K562 (cell line): ENCODE measurements at regions not wholly inside any gene's neighbourhood (a gene's known extent, or its start where the extent isn't known, plus 50 kb on each side); places are given as distances from the start of the nearest gene placed in this dataset.

ENCODE experiments used
- ATAC-seq: fragments of 200-7000 bp; cut with Tn5 transposase; 3 replicates; pipeline ENCODE4 v1.9.1; 2020; ENCODE audit warnings: moderate library complexity
- BruUV-seq: library from RNA; stranded (reverse); fragments of 400-500 nt; replicated peaks from 2 replicates; lab custom pipeline; 2021; lab: Mats Ljungman, UMichigan
- CTCF ChIA-PET: fragments of 300-600 bp; formaldehyde crosslinking; extraction: SDS; loops from one replicate; lab custom pipeline; 2021; ENCODE audit warnings: low intra/inter-chr PET ratio; lab: Yijun Ruan, JAX
- POLR2A ChIA-PET: fragments of 300-600, 350-650 bp; sonication (Branson Sonifier 250); formaldehyde crosslinking; extraction: SDS; loops from one replicate; lab custom pipeline; 2021; ENCODE audit warnings: antibody characterized with exemption, inconsistent platforms; lab: Yijun Ruan, JAX
- DNase-seq, 4 experiments: peaks; one replicate each; pipeline versions ENCODE4 v3.0.0 to v3.0.0-alpha.2; 2011 to 2018; ENCODE audit warnings: low spot score in 3 of 4, mixed read lengths in 3 of 4; ENCODE audit errors: extremely low read depth in 1 of 4
- FAIRE-seq: peaks from 2 replicates; lab custom pipeline; 2011; peaks lifted over from hg19 to GRCh38; lab: Jason Lieb, UNC
- H2AFZ ChIP-seq: 2 replicates; pipeline ENCODE4 v1.6.0; 2011; ENCODE audit warnings: low read depth, low read length, control low read depth, inconsistent platforms
- H3K27ac ChIP-seq: fragments of 200-600 bp; 3 replicates; pipeline ENCODE4 v1.8.0; 2011; ENCODE audit warnings: low read depth, mild to moderate bottlenecking, control low read depth, inconsistent platforms, low read length, moderate library complexity, mixed read lengths; ENCODE audit errors: extremely low read depth
- H3K27me3 ChIP-seq, 2 experiments: fragments of 300-600 bp in 1 of 2; 2 replicates in 1 of 2; 3 replicates in 1 of 2; pipeline versions ENCODE4 v1.6.0 to v1.8.0; 2011; ENCODE audit warnings: inconsistent platforms in 2 of 2, low read length in 2 of 2, mild to moderate bottlenecking in 1 of 2, mixed read lengths in 1 of 2, moderate library complexity in 1 of 2; ENCODE audit not compliant: control insufficient read depth in 2 of 2, insufficient read depth in 2 of 2
- H3K36me3 ChIP-seq: fragments of 300-600 bp; 3 replicates; pipeline ENCODE4 v1.8.0; 2011; ENCODE audit warnings: mild to moderate bottlenecking, low read length, inconsistent platforms; ENCODE audit not compliant: control insufficient read depth, insufficient read depth
- H3K4me1 ChIP-seq, 2 experiments: fragments of 200-600 bp in 1 of 2; replicated peaks in 1 of 2; 2 replicates in 1 of 2; 3 replicates in 1 of 2; pipeline versions ENCODE4 v1.5.1 to v1.8.0; 2011; ENCODE audit warnings: inconsistent platforms in 2 of 2, low read length in 2 of 2, mild to moderate bottlenecking in 1 of 2, mixed read lengths in 1 of 2, moderate library complexity in 1 of 2; ENCODE audit not compliant: control insufficient read depth in 2 of 2, insufficient read depth in 2 of 2
- H3K4me2 ChIP-seq: 2 replicates; pipeline ENCODE4 v1.6.1; 2011; ENCODE audit warnings: low read length, control low read depth, inconsistent platforms, mixed read lengths; ENCODE audit not compliant: insufficient read depth
- H3K4me3 ChIP-seq: fragments of 200-600 bp; sonication (generic), shearing (Covaris generic); 2 replicates; pipeline ENCODE4 v1.5.1; 2016; ENCODE audit warnings: control low read depth, inconsistent platforms
- H3K79me2 ChIP-seq: fragments of 200-600 bp; 3 replicates; pipeline ENCODE4 v1.8.0; 2011; ENCODE audit warnings: low read length, inconsistent platforms; ENCODE audit not compliant: control insufficient read depth, insufficient read depth
- H3K9ac ChIP-seq, 2 experiments: 2 replicates each; pipeline versions ENCODE4 v1.6.0 to v1.6.1; 2011; ENCODE audit warnings: low read depth in 2 of 2, low read length in 2 of 2, control low read depth in 1 of 2, inconsistent platforms in 1 of 2, mild to moderate bottlenecking in 1 of 2, mixed read lengths in 1 of 2; ENCODE audit not compliant: insufficient read depth in 1 of 2
- H3K9me1 ChIP-seq: one replicate; pipeline ENCODE4 v1.6.0; 2011; ENCODE audit warnings: inconsistent platforms, mild to moderate bottlenecking, low read length, moderate library complexity; ENCODE audit not compliant: control insufficient read depth, insufficient read depth
- H3K9me3 ChIP-seq: replicated peaks from 2 replicates; pipeline ENCODE4 v1.5.1; 2011; ENCODE audit warnings: low read depth, low read length, inconsistent platforms; ENCODE audit not compliant: control insufficient read depth, insufficient read depth
- H4K20me1 ChIP-seq: replicated peaks from 2 replicates; pipeline ENCODE4 v1.6.1; 2011; ENCODE audit warnings: low read length, inconsistent platforms, mixed read lengths; ENCODE audit not compliant: control insufficient read depth, insufficient read depth
- ASH1L ChIP-seq: fragments of 450-650 bp; IDR thresholded peaks from 2 replicates; pipeline ENCODE4 v1.6.1; 2018; ENCODE audit warnings: borderline replicate concordance, mild to moderate bottlenecking, low read depth; ENCODE audit not compliant: partially characterized antibody
- ATF4 ChIP-seq: fragments of 450-650 bp; formaldehyde crosslinking; IDR thresholded peaks from 2 replicates; pipeline ENCODE4 v1.4.0; 2022; ENCODE audit warnings: mild to moderate bottlenecking, moderate library complexity
- CSDE1 ChIP-seq, 2 experiments: fragments of 450-650 bp; IDR thresholded peaks; 2 replicates each; pipeline ENCODE4 v1.6.1; 2016; ENCODE audit warnings: mild to moderate bottlenecking in 1 of 2
- ETS2 ChIP-seq: IDR thresholded peaks from 2 replicates; pipeline ENCODE4 v1.6.1; 2016; ENCODE audit warnings: borderline replicate concordance, missing genetic modification characterization, mild to moderate bottlenecking, moderate library complexity, missing compliant biosample characterization; ENCODE audit not compliant: poor library complexity, severe bottlenecking
- ILF3 ChIP-seq: fragments of 450-650 bp; IDR thresholded peaks from 2 replicates; pipeline ENCODE4 v1.6.1; 2018; ENCODE audit warnings: antibody characterized with exemption, mild to moderate bottlenecking, moderate library complexity, borderline replicate concordance
- KLF10 ChIP-seq: fragments of 250-450 bp; sonication (Bioruptor Pico); IDR thresholded peaks from 2 replicates; pipeline ENCODE4 v1.6.1; 2021; ENCODE audit warnings: matching md5 sums
- NFE2L1 ChIP-seq: fragments of 450-650 bp; IDR thresholded peaks from 2 replicates; pipeline ENCODE4 v1.6.1; 2016; ENCODE audit warnings: missing genetic modification characterization, low read depth, mild to moderate bottlenecking, missing compliant biosample characterization, moderate library complexity, borderline replicate concordance
- OTX1 ChIP-seq: fragments of 450-650 bp; formaldehyde crosslinking; IDR thresholded peaks from 2 replicates; pipeline ENCODE4 v1.4.0; 2022; ENCODE audit warnings: mild to moderate bottlenecking
- SAFB2 ChIP-seq: fragments of 200-400 bp; formaldehyde crosslinking; IDR thresholded peaks from 2 replicates; pipeline ENCODE4 v1.6.1; 2018; ENCODE audit warnings: borderline replicate concordance, low read length, low read depth, moderate library complexity; ENCODE audit not compliant: severe bottlenecking
- TEAD1 ChIP-seq, 2 experiments: fragments of 450-650 bp in 1 of 2; sonication (generic) in 1 of 2; formaldehyde crosslinking; IDR thresholded peaks; 2 replicates each; pipeline versions ENCODE4 v1.4.0 to v1.8.0; 2020 to 2022; ENCODE audit warnings: mild to moderate bottlenecking in 2 of 2, missing genetic modification reagents in 1 of 2
- THAP7 ChIP-seq: fragments of 250-450 bp; sonication (Bioruptor Pico); IDR thresholded peaks from 2 replicates; pipeline ENCODE4 v1.5.0; 2021
- YBX1 ChIP-seq: fragments of 450-650 bp; IDR thresholded peaks from 2 replicates; pipeline ENCODE4 v1.7.1; 2016; ENCODE audit warnings: mild to moderate bottlenecking
- ZNF511 ChIP-seq: sonication (generic); formaldehyde crosslinking; IDR thresholded peaks from 2 replicates; pipeline ENCODE4 v1.8.0; 2022; ENCODE audit warnings: mild to moderate bottlenecking, missing genetic modification reagents
- ZNF57 ChIP-seq: fragments of 450-650 bp; formaldehyde crosslinking; IDR thresholded peaks from 2 replicates; pipeline ENCODE4 v1.4.0; 2020; ENCODE audit warnings: mild to moderate bottlenecking, moderate library complexity
- ZNF584 ChIP-seq: fragments of 200-800 bp; sonication (Bioruptor generic); IDR thresholded peaks from 2 replicates; pipeline ENCODE4 v1.6.1; 2016; ENCODE audit warnings: low read depth, mild to moderate bottlenecking, missing genetic modification characterization, missing compliant biosample characterization
- ZNF778 ChIP-seq: fragments of 450-650 bp; formaldehyde crosslinking; IDR thresholded peaks from 2 replicates; pipeline ENCODE4 v1.4.0; 2020; ENCODE audit warnings: mild to moderate bottlenecking, moderate library complexity
- WGBS: fragments of 100-300 bp; shearing (Covaris generic); methylation state at CpG from one replicate; pipeline ENCODE4 v1.1.6; 2016; ENCODE audit warnings: low coverage, mixed read lengths; ENCODE audit not compliant: insufficient coverage; ENCODE audit errors: missing lambda C conversion rate; 5-methylcytosine and 5-hydroxymethylcytosine counted together
- in situ Hi-C: fragments of 300-500 bp; cut with MboI; formaldehyde crosslinking; loops from 4 replicates; pipeline ENCODE4 v1.15.0; 2018; ENCODE audit warnings: inconsistent platforms, mixed read lengths
- intact Hi-C: fragments of 100-400 bp; cut with micrococcal nuclease; formaldehyde crosslinking; loops from 2 replicates; pipeline ENCODE4 v1.14.2; 2022
- TF ChIP-seq, protein P1 (sequence below): fragments of 250-450 bp; sonication (Bioruptor Pico); IDR thresholded peaks from 2 replicates; pipeline ENCODE4 v1.5.0; 2022; ENCODE audit warnings: mild to moderate bottlenecking

DNA sequence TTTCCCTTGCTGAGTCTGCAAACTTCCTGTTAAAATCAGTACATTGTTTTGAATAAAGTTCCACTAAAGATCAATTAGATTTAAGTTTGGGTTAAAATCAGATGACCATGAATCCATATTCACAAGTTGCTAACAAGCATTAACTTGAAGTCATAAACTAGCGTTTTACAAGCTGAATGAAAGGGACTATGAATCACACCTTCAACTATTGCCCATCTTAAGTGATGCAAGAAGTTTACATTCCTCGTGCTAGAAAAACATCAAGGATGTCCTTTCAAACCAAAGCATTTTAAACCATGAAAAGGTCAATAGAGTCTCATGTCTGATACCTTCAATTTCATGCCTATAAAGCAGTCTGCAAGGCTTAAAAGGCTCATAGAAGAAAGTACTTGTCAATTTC, 257.2 kb upstream of the SYT4 start:
- no peak for TF ChIP-seq CSDE1 (IDR thresholded peaks at IDR 0.05)
- no peak for TF ChIP-seq ETS2
- no peak for TF ChIP-seq NFE2L1 (tag)
- TF ChIP-seq ZNF778 (CRISPR knock-in tag) = no peak
- TF ChIP-seq ZNF584 (CRISPR knock-in tag) = no peak
- no peak for TF ChIP-seq OTX1 (CRISPR knock-in tag)
- TF ChIP-seq, protein P1, sequence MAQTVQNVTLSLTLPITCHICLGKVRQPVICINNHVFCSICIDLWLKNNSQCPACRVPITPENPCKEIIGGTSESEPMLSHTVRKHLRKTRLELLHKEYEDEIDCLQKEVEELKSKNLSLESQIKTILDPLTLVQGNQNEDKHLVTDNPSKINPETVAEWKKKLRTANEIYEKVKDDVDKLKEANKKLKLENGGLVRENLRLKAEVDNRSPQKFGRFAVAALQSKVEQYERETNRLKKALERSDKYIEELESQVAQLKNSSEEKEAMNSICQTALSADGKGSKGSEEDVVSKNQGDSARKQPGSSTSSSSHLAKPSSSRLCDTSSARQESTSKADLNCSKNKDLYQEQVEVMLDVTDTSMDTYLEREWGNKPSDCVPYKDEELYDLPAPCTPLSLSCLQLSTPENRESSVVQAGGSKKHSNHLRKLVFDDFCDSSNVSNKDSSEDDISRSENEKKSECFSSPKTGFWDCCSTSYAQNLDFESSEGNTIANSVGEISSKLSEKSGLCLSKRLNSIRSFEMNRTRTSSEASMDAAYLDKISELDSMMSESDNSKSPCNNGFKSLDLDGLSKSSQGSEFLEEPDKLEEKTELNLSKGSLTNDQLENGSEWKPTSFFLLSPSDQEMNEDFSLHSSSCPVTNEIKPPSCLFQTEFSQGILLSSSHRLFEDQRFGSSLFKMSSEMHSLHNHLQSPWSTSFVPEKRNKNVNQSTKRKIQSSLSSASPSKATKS (CRISPR knock-in tag) = no peak
- TF ChIP-seq ASH1L = no peak
- TF ChIP-seq ATF4 = no peak
- TF ChIP-seq THAP7 (CRISPR knock-in tag) = no peak
- no peak for TF ChIP-seq TEAD1 (CRISPR knock-in tag; IDR thresholded peaks at IDR 0.05)
- no peak for TF ChIP-seq ZNF57 (CRISPR knock-in tag)
- no peak for TF ChIP-seq KLF10
- TF ChIP-seq ZNF511 (CRISPR knock-in tag) = no peak
- TF ChIP-seq YBX1 = no peak
- TF ChIP-seq SAFB2 = no peak
- no peak for TF ChIP-seq ILF3
- no peak for DNase-seq
- no peaks in the 10 kb centered on the region for H3K27me3 ChIP-seq
- in situ Hi-C loops = no loop called here
- H3K4me3 ChIP-seq = no peak overlapping the region
- no peak overlapping the region for H2AFZ ChIP-seq
- H3K27ac ChIP-seq = no peak overlapping the region
- no peaks in the 10 kb centered on the region for H3K4me1 ChIP-seq
- ChIA-PET CTCF (no interaction called here), POLR2A (interaction anchor here (0.6 kb wide), 1 partner anchor 258 kb away, joined by 3 read pairs; no protein-coding TSS in a partner anchor)
- H3K9me1 ChIP-seq = no peaks in the 10 kb centered on the region
- no peaks in the 10 kb centered on the region for H3K79me2 ChIP-seq
- FAIRE-seq = no peak
- H3K4me2 ChIP-seq = no peak overlapping the region
- no peaks in the 10 kb centered on the region for H3K9me3 ChIP-seq
- H3K9ac ChIP-seq = no peak overlapping the region
- no peaks in the 10 kb centered on the region for H4K20me1 ChIP-seq
- intact Hi-C loops = no loop called here
- WGBS = 0% methylated on average over 2 of the region's 2 CpGs
- no peak for ATAC-seq
- H3K36me3 ChIP-seq = no peaks in the 10 kb centered on the region
- no TSS peak for BruUV-seq
